Neural progenitor cell (in vitro differentiated cells): ENCODE measurements at regions not wholly inside any gene's neighbourhood (a gene's known extent, or its start where the extent isn't known, plus 50 kb on each side); places are given as distances from the start of the nearest gene placed in this dataset.

Experiments used
- DNase-seq: peaks from one replicate; pipeline ENCODE4 v3.0.0-alpha.2; 2016; ENCODE audit warnings: low spot score
- H2AFZ ChIP-seq: fragments of 200-600 bp; sonication (generic); replicated peaks from 2 replicates; pipeline ENCODE4 v1.6.1; 2016; ENCODE audit warnings: antibody characterized with exemption
- H3F3A ChIP-seq: fragments of 200-600 bp; sonication (generic); 2 replicates; pipeline ENCODE4 v1.6.1; 2016; ENCODE audit warnings: antibody characterized with exemption, low read depth
- H3K27ac ChIP-seq: fragments of 200-600 bp; sonication (generic); 2 replicates; pipeline ENCODE4 v1.5.1; 2016; ENCODE audit warnings: mild to moderate bottlenecking
- H3K27me3 ChIP-seq: fragments of 200-600 bp; sonication (generic); 2 replicates; pipeline ENCODE4 v1.6.1; 2016; ENCODE audit warnings: mild to moderate bottlenecking, moderate library complexity
- H3K36me3 ChIP-seq: fragments of 200-600 bp; sonication (generic); 2 replicates; pipeline ENCODE4 v1.5.1; 2016
- H3K4me1 ChIP-seq: fragments of 200-600 bp; sonication (generic); 2 replicates; pipeline ENCODE4 v1.6.1; 2016; ENCODE audit warnings: mixed run types
- H3K4me2 ChIP-seq: fragments of 200-600 bp; sonication (generic); 2 replicates; pipeline ENCODE4 v1.6.1; 2016
- H3K4me3 ChIP-seq: fragments of 200-600 bp; sonication (generic); 2 replicates; pipeline ENCODE4 v1.5.1; 2016
- H3K79me2 ChIP-seq: fragments of 200-600 bp; sonication (generic); 2 replicates; pipeline ENCODE4 v1.6.1; 2016; ENCODE audit warnings: low read depth
- H3K9ac ChIP-seq: fragments of 200-600 bp; sonication (generic); 2 replicates; pipeline ENCODE4 v1.6.1; 2016
- H3K9me3 ChIP-seq: fragments of 200-600 bp; sonication (generic); 2 replicates; pipeline ENCODE4 v1.5.1; 2016; ENCODE audit warnings: low read depth
- H4K20me1 ChIP-seq: fragments of 200-600 bp; sonication (generic); 2 replicates; pipeline ENCODE4 v1.6.1; 2016; ENCODE audit warnings: low read depth
- H3K27ac Mint-ChIP-seq: 3 replicates; pipeline ENCODE4 v1.8.0; 2021; ENCODE audit warnings: mixed read lengths
- H3K27me3 Mint-ChIP-seq: 2 replicates; pipeline ENCODE4 v1.8.0; 2022; ENCODE audit warnings: low read depth, mild to moderate bottlenecking, inconsistent platforms, moderate library complexity, mixed read lengths; ENCODE audit not compliant: insufficient read depth
- H3K36me3 Mint-ChIP-seq: 3 replicates; pipeline ENCODE4 v1.8.0; 2021; ENCODE audit warnings: mixed read lengths
- H3K4me1 Mint-ChIP-seq: 3 replicates; pipeline ENCODE4 v1.8.0; 2021; ENCODE audit warnings: mixed read lengths
- H3K4me3 Mint-ChIP-seq: 3 replicates; pipeline ENCODE4 v1.8.0; 2021; ENCODE audit warnings: mild to moderate bottlenecking, moderate library complexity, mixed read lengths
- H3K9me3 Mint-ChIP-seq: 3 replicates; pipeline ENCODE4 v1.8.0; 2020; ENCODE audit warnings: mixed read lengths
- EZH2 ChIP-seq: fragments of 200-600 bp; sonication (generic); IDR thresholded peaks from 2 replicates; pipeline ENCODE4 v1.6.1; 2017; ENCODE audit warnings: antibody characterized with exemption, mild to moderate bottlenecking, moderate library complexity
- EZH2phosphoT487 ChIP-seq: fragments of 200-600 bp; sonication (generic); IDR thresholded peaks from 2 replicates; pipeline ENCODE4 v1.6.1; 2017; ENCODE audit warnings: antibody characterized with exemption
- TF ChIP-seq, protein P1 (sequence below): fragments of 200-600 bp; sonication (generic); IDR thresholded peaks from 2 replicates; pipeline ENCODE4 v1.5.1; 2017; ENCODE audit warnings: antibody characterized with exemption, mild to moderate bottlenecking

- H3K9me3 ChIP-seq: peaks cover 5% of the 10 kb centered on the region
- H3K36me3 ChIP-seq: no peaks in the 10 kb centered on the region
- no peak overlapping the region for H3K4me3 ChIP-seq
- no peaks in the 10 kb centered on the region for H3K4me1 ChIP-seq
- H3F3A ChIP-seq: no peaks in the 10 kb centered on the region
- TF ChIP-seq EZH2 (no peak), EZH2phosphoT487 (no peak)
- TF ChIP-seq, protein P1, sequence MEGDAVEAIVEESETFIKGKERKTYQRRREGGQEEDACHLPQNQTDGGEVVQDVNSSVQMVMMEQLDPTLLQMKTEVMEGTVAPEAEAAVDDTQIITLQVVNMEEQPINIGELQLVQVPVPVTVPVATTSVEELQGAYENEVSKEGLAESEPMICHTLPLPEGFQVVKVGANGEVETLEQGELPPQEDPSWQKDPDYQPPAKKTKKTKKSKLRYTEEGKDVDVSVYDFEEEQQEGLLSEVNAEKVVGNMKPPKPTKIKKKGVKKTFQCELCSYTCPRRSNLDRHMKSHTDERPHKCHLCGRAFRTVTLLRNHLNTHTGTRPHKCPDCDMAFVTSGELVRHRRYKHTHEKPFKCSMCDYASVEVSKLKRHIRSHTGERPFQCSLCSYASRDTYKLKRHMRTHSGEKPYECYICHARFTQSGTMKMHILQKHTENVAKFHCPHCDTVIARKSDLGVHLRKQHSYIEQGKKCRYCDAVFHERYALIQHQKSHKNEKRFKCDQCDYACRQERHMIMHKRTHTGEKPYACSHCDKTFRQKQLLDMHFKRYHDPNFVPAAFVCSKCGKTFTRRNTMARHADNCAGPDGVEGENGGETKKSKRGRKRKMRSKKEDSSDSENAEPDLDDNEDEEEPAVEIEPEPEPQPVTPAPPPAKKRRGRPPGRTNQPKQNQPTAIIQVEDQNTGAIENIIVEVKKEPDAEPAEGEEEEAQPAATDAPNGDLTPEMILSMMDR: no peak
- H2AFZ ChIP-seq: no peak overlapping the region
- DNase-seq: no peak
- no peaks in the 10 kb centered on the region for H4K20me1 ChIP-seq
- no peak overlapping the region for H3K4me3 Mint-ChIP-seq
- H3K27me3 ChIP-seq: no peaks in the 10 kb centered on the region
- no peaks in the 10 kb centered on the region for H3K27me3 Mint-ChIP-seq
- no peak overlapping the region for H3K4me2 ChIP-seq
- H3K9me3 Mint-ChIP-seq: peaks cover 40% of the 10 kb centered on the region
- no peaks in the 10 kb centered on the region for H3K79me2 ChIP-seq
- no peaks in the 10 kb centered on the region for H3K4me1 Mint-ChIP-seq
- peaks cover 2% of the 10 kb centered on the region for H3K36me3 Mint-ChIP-seq
- no peak overlapping the region for H3K27ac ChIP-seq
- no peak overlapping the region for H3K9ac ChIP-seq
- no peak overlapping the region for H3K27ac Mint-ChIP-seq
Observed at GRCh38 chr1:81172483-81172882, 628.3 kb upstream of the ADGRL2 start.

DNA sequence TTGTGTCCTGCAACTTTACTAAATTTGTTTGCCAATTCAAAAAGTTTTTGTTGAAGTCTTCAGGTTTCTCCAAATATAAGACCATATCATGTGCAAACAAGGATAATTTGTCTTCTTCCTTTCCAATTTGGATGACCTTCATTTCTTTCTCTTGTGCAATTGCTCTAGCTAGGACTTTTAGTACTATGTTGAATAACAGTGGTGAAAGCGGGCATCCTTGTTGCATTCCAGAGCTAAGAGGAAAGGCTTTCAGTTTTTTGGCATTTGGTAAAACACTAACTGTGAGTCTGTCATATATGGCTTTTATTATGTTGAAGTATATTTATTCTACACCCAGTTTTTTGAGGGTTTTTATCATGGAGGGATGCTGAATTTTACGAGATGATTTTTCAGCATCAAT is 630.0 kb upstream of the ADGRL2 start:
- H3K27ac ChIP-seq: no peak overlapping the region
- H3K27me3 Mint-ChIP-seq: no peaks in the 10 kb centered on the region
- no peak overlapping the region for H3K4me3 ChIP-seq
- H3K4me3 Mint-ChIP-seq: no peak overlapping the region
- no peaks in the 10 kb centered on the region for H3K4me1 ChIP-seq
- no peak overlapping the region for H2AFZ ChIP-seq
- peaks cover 37% of the 10 kb centered on the region for H3K9me3 Mint-ChIP-seq
- TF ChIP-seq EZH2 (no peak), EZH2phosphoT487 (no peak)
- TF ChIP-seq, protein P1: no peak
- no peak for DNase-seq
- H3K36me3 ChIP-seq: no peaks in the 10 kb centered on the region
- no peaks in the 10 kb centered on the region for H3K27me3 ChIP-seq
- no peaks in the 10 kb centered on the region for H3K4me1 Mint-ChIP-seq
- H3K4me2 ChIP-seq: no peak overlapping the region
- no peaks in the 10 kb centered on the region for H4K20me1 ChIP-seq
- H3K27ac Mint-ChIP-seq: no peak overlapping the region
- H3F3A ChIP-seq: no peaks in the 10 kb centered on the region
- H3K79me2 ChIP-seq: no peaks in the 10 kb centered on the region
- peaks cover 5% of the 10 kb centered on the region for H3K9me3 ChIP-seq
- no peak overlapping the region for H3K9ac ChIP-seq
- H3K36me3 Mint-ChIP-seq: peaks cover 2% of the 10 kb centered on the region

DNA sequence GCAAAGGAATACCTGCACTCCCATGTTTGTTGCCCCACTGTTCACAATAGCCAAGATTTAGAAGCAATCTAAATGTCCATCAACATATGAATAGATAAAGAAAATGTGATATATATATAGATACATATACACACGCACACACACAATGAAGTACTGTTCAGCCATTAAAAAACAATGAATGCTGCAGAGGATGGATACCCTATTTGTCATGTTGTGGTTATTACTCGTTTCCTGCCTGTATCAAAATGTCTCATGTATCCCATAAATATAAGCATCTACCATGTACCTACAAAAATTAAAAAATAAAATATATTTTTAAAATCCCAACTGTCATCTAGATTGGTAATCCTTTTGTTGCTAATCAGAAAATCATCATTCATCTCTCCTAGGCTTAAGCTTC is 634.8 kb upstream of the ADGRL2 start:
- Histone ChIP-seq H3K27ac (no peak overlapping the region), H3K79me2 (no peaks in the 10 kb centered on the region), H3K27me3 (no peaks in the 10 kb centered on the region), H2AFZ (no peak overlapping the region), H3K9ac (no peak overlapping the region), H3F3A (no peaks in the 10 kb centered on the region), H3K4me2 (no peak overlapping the region), H3K36me3 (no peaks in the 10 kb centered on the region), H3K4me1 (no peaks in the 10 kb centered on the region), H3K9me3 (no peaks in the 10 kb centered on the region), H4K20me1 (no peaks in the 10 kb centered on the region), H3K4me3 (no peak overlapping the region)
- Mint-ChIP-seq H3K9me3 (peaks cover 21% of the 10 kb centered on the region), H3K4me1 (no peaks in the 10 kb centered on the region), H3K36me3 (peaks cover 2% of the 10 kb centered on the region), H3K27me3 (no peaks in the 10 kb centered on the region), H3K27ac (no peak overlapping the region), H3K4me3 (no peak overlapping the region)
- no peak for DNase-seq
- TF ChIP-seq EZH2 (no peak), EZH2phosphoT487 (no peak)
- TF ChIP-seq, protein P1: no peak

DNA sequence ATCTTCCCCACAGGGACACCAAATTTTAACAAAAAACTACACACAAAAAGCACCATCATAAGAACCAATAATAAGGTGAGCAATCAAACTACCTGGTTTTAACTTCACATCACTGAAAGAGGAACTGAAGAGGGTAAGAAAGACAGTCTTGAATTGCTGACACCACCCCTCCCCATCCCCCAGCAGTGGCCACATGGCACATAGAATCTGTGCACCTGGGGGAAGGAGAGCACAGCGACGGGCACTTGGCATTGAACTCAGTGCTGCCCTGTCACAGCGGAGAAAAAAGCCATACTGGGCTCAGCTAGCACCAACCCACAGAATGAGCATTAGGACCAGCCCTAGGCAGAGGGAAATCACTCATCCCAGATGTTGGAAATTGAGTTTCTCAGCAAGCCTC is 640.0 kb upstream of the ADGRL2 start:
- Histone ChIP-seq H3K79me2 (no peaks in the 10 kb centered on the region), H3K9me3 (no peaks in the 10 kb centered on the region), H4K20me1 (no peaks in the 10 kb centered on the region), H3K36me3 (no peaks in the 10 kb centered on the region), H3K4me2 (no peak overlapping the region), H3K27ac (no peak overlapping the region), H3F3A (no peaks in the 10 kb centered on the region), H3K4me3 (no peak overlapping the region), H2AFZ (no peak overlapping the region), H3K4me1 (peaks cover 23% of the 10 kb centered on the region), H3K27me3 (no peaks in the 10 kb centered on the region), H3K9ac (no peak overlapping the region)
- Mint-ChIP-seq H3K27me3 (peaks cover 2% of the 10 kb centered on the region), H3K36me3 (no peaks in the 10 kb centered on the region), H3K9me3 (peaks cover 8% of the 10 kb centered on the region), H3K27ac (no peak overlapping the region), H3K4me3 (no peak overlapping the region), H3K4me1 (peaks cover 29% of the 10 kb centered on the region)
- no peak for DNase-seq
- TF ChIP-seq, protein P1: no peak
- no peak for TF ChIP-seq EZH2phosphoT487
- no peak for TF ChIP-seq EZH2
